H9 (cell line): ENCODE measurements at regions not wholly inside any gene's neighbourhood (a gene's known extent, or its start where the extent isn't known, plus 50 kb on each side); places are given as distances from the start of the nearest gene placed in this dataset.
"Not testable (repeated sequence)": the region's sequence is repeated elsewhere in the genome, so short reads cannot be mapped to it uniquely, and the experiment has no call there.

Experiments used
- DNase-seq: peaks from one replicate; pipeline ENCODE4 v3.0.0-alpha.2; 2017
- H2AFZ ChIP-seq: one replicate; pipeline ENCODE4 v1.6.1; 2013; ENCODE audit warnings: mild to moderate bottlenecking, low read length, control low read depth, moderate library complexity
- H2AK5ac ChIP-seq: 2 replicates; pipeline ENCODE4 v1.6.1; 2013; ENCODE audit warnings: low read length, control low read depth, mixed read lengths; ENCODE audit not compliant: insufficient read length
- H2BK120ac ChIP-seq: one replicate; pipeline ENCODE4 v1.6.1; 2013; ENCODE audit warnings: low read depth, mild to moderate bottlenecking, low read length, control low read depth, inconsistent platforms; ENCODE audit not compliant: poor library complexity, severe bottlenecking
- H2BK12ac ChIP-seq: 2 replicates; pipeline ENCODE4 v1.6.1; 2013; ENCODE audit warnings: low read length, control low read depth, mixed read lengths, low read depth; ENCODE audit not compliant: insufficient read length
- H2BK15ac ChIP-seq: 2 replicates; pipeline ENCODE4 v1.6.1; 2013; ENCODE audit warnings: low read depth, low read length, control low read depth
- H2BK20ac ChIP-seq: one replicate; pipeline ENCODE4 v1.6.1; 2013; ENCODE audit warnings: low read depth, mild to moderate bottlenecking, low read length, control low read depth, inconsistent platforms; ENCODE audit not compliant: poor library complexity, severe bottlenecking
- H2BK5ac ChIP-seq: 2 replicates; pipeline ENCODE4 v1.6.1; 2013; ENCODE audit warnings: low read length, control low read depth, mixed read lengths; ENCODE audit not compliant: insufficient read length
- H3K14ac ChIP-seq: 2 replicates; pipeline ENCODE4 v1.6.1; 2013; ENCODE audit warnings: low read length, control low read depth; ENCODE audit not compliant: insufficient read depth
- H3K18ac ChIP-seq: 2 replicates; pipeline ENCODE4 v1.6.1; 2013; ENCODE audit warnings: low read depth, mild to moderate bottlenecking, mixed read lengths, low read length, control low read depth; ENCODE audit not compliant: insufficient read length
- H3K23ac ChIP-seq: 2 replicates; pipeline ENCODE4 v1.6.1; 2013; ENCODE audit warnings: low read length, control low read depth, mixed read lengths, low read depth; ENCODE audit not compliant: insufficient read length
- H3K23me2 ChIP-seq: 2 replicates; pipeline ENCODE4 v1.6.1; 2013; ENCODE audit warnings: low read depth, mild to moderate bottlenecking, mixed read lengths, low read length, control low read depth; ENCODE audit not compliant: insufficient read length, poor library complexity, severe bottlenecking
- H3K27ac ChIP-seq: 2 replicates; pipeline ENCODE4 v1.5.1; 2013; ENCODE audit warnings: low read length, control low read depth, mixed read lengths, low read depth; ENCODE audit not compliant: insufficient read length
- H3K27me3 ChIP-seq: 2 replicates; pipeline ENCODE4 v1.6.1; 2013; ENCODE audit warnings: low read length, control low read depth, inconsistent platforms; ENCODE audit not compliant: insufficient read depth
- H3K4ac ChIP-seq: 2 replicates; pipeline ENCODE4 v1.6.1; 2013; ENCODE audit warnings: low read depth, mild to moderate bottlenecking, control low read depth, inconsistent platforms, low read length, moderate library complexity
- H3K4me1 ChIP-seq: 2 replicates; pipeline ENCODE4 v1.6.1; 2013; ENCODE audit warnings: low read length, control low read depth, inconsistent platforms; ENCODE audit not compliant: insufficient read depth
- H3K4me2 ChIP-seq: 2 replicates; pipeline ENCODE4 v1.6.1; 2013; ENCODE audit warnings: low read length, control low read depth, mixed read lengths; ENCODE audit not compliant: insufficient read length, insufficient read depth
- H3K56ac ChIP-seq: 2 replicates; pipeline ENCODE4 v1.6.1; 2013; ENCODE audit warnings: low read depth, mild to moderate bottlenecking, mixed read lengths, low read length, control low read depth; ENCODE audit not compliant: insufficient read length
- H3K79me1 ChIP-seq: 2 replicates; pipeline ENCODE4 v1.6.1; 2013; ENCODE audit warnings: low read depth, mild to moderate bottlenecking, moderate library complexity, low read length, control low read depth, inconsistent platforms; ENCODE audit not compliant: insufficient read depth, poor library complexity, severe bottlenecking
- H3K79me2 ChIP-seq: 2 replicates; pipeline ENCODE4 v1.6.1; 2013; ENCODE audit warnings: low read length, control low read depth, inconsistent platforms; ENCODE audit not compliant: insufficient read depth
- H3K9ac ChIP-seq: 2 replicates; pipeline ENCODE4 v1.6.1; 2013; ENCODE audit warnings: low read length, control low read depth, mixed read lengths; ENCODE audit not compliant: insufficient read length; ENCODE audit errors: extremely low read depth
- H3K9me3 ChIP-seq: one replicate; pipeline ENCODE4 v1.6.1; 2013; ENCODE audit warnings: low read depth, low read length, inconsistent platforms; ENCODE audit not compliant: control insufficient read depth
- H3T11ph ChIP-seq: one replicate; pipeline ENCODE4 v1.6.1; 2013; ENCODE audit warnings: mild to moderate bottlenecking, low read length, control low read depth, inconsistent platforms
- H4K20me1 ChIP-seq: one replicate; pipeline ENCODE4 v1.6.1; 2013; ENCODE audit not compliant: control insufficient read depth, insufficient read length, insufficient read depth
- H4K5ac ChIP-seq: 2 replicates; pipeline ENCODE4 v1.6.1; 2013; ENCODE audit warnings: low read depth, mild to moderate bottlenecking, mixed read lengths, low read length, control low read depth; ENCODE audit not compliant: insufficient read length
- H4K8ac ChIP-seq: replicated peaks from 2 replicates; pipeline ENCODE4 v1.6.1; 2013; ENCODE audit warnings: low read length, control low read depth, mixed read lengths, low read depth; ENCODE audit not compliant: insufficient read length
- H4K91ac ChIP-seq: 2 replicates; pipeline ENCODE4 v1.6.1; 2013; ENCODE audit warnings: low read depth, mild to moderate bottlenecking, moderate library complexity, mixed read lengths, low read length, control low read depth; ENCODE audit not compliant: insufficient read length
- H3K27ac Mint-ChIP-seq, 3 experiments: 2 replicates in 2 of 3; 3 replicates in 1 of 3; pipeline ENCODE4 v1.8.0; 2020 to 2021; ENCODE audit warnings: mixed read lengths in 3 of 3, mild to moderate bottlenecking in 1 of 3, moderate library complexity in 1 of 3
- H3K27me3 Mint-ChIP-seq: 2 replicates; pipeline ENCODE4 v1.8.0; 2021; ENCODE audit warnings: low read depth, mild to moderate bottlenecking, moderate library complexity, mixed read lengths
- H3K36me3 Mint-ChIP-seq, 3 experiments: 2 replicates in 2 of 3; 3 replicates in 1 of 3; pipeline ENCODE4 v1.8.0; 2020 to 2021; ENCODE audit warnings: low read depth in 3 of 3, mixed read lengths in 3 of 3; ENCODE audit not compliant: insufficient read depth in 1 of 3
- H3K4me1 Mint-ChIP-seq, 2 experiments: 2 replicates each; pipeline ENCODE4 v1.8.0; 2020; ENCODE audit warnings: mixed read lengths in 2 of 2
- H3K4me3 Mint-ChIP-seq, 2 experiments: 2 replicates in 1 of 2; 3 replicates in 1 of 2; pipeline ENCODE4 v1.8.0; 2020 to 2021; ENCODE audit warnings: mild to moderate bottlenecking in 2 of 2, mixed read lengths in 2 of 2, moderate library complexity in 1 of 2
- H3K9me3 Mint-ChIP-seq, 2 experiments: 2 replicates in 1 of 2; 3 replicates in 1 of 2; pipeline ENCODE4 v1.8.0; 2020; ENCODE audit warnings: mild to moderate bottlenecking in 2 of 2, mixed read lengths in 2 of 2, moderate library complexity in 1 of 2
- CTCF ChIP-seq: fragments of 200-600 bp; sonication (generic); conservative IDR thresholded peaks from 3 replicates; pipeline ENCODE4 v1.8.0; 2021; ENCODE audit warnings: antibody characterized with exemption, mild to moderate bottlenecking
- WGBS: extraction: QIAGEN DNeasy Blood & Tissue Kit; methylation state at CpG from one replicate; pipeline ENCODE4 v1.1.7; 2013; ENCODE audit warnings: missing lambda C conversion rate, low lambda C conversion rate, mixed read lengths; ENCODE audit not compliant: insufficient read length; ENCODE audit errors: extremely low coverage; 5-methylcytosine and 5-hydroxymethylcytosine counted together

GRCh38 chr5:89168766-89169165 is 285.8 kb upstream of the MEF2C start:
- Histone ChIP-seq H3K27ac (no peak overlapping the region), H2BK120ac (no peak overlapping the region), H3K23ac (no peak overlapping the region), H2BK5ac (no peak overlapping the region), H3K79me1 (no peaks in the 10 kb centered on the region), H3K79me2 (no peaks in the 10 kb centered on the region), H4K5ac (no peak overlapping the region), H3K23me2 (no peaks in the 10 kb centered on the region), H3K4me1 (no peaks in the 10 kb centered on the region), H2AFZ (no peak overlapping the region), H3T11ph (no peak overlapping the region), H3K4me2 (no peak overlapping the region), H2BK20ac (no peak overlapping the region), H2BK15ac (no peak overlapping the region), H3K9me3 (no peaks in the 10 kb centered on the region), H3K18ac (no peak overlapping the region), H3K27me3 (no peaks in the 10 kb centered on the region), H3K14ac (no peak overlapping the region), H2AK5ac (no peak overlapping the region), H4K20me1 (no peaks in the 10 kb centered on the region), H4K91ac (no peak overlapping the region), H3K4ac (no peak overlapping the region), H3K56ac (no peak overlapping the region), H3K9ac (no peak overlapping the region), H4K8ac (no peak overlapping the region), H2BK12ac (no peak overlapping the region)
- no peak for TF ChIP-seq CTCF
- no peak for DNase-seq
- no peak overlapping the region for H3K4me3 Mint-ChIP-seq
- peaks cover 0 to 2% (median 0%) of the 10 kb centered on the region in 3 experiments; a peak in 2 of 7 replicates for H3K36me3 Mint-ChIP-seq
- H3K27ac Mint-ChIP-seq, result no peak overlapping the region
- WGBS, result no CpG with 5 or more reads among the region's 3 CpGs
- peaks cover 7 to 10% of the 10 kb centered on the region in 2 experiments; a peak in 3 of 4 replicates for H3K4me1 Mint-ChIP-seq
- H3K27me3 Mint-ChIP-seq, result no peaks in the 10 kb centered on the region
- peaks cover 0 to 4% of the 10 kb centered on the region in 2 experiments; a peak in 2 of 5 replicates for H3K9me3 Mint-ChIP-seq

DNA sequence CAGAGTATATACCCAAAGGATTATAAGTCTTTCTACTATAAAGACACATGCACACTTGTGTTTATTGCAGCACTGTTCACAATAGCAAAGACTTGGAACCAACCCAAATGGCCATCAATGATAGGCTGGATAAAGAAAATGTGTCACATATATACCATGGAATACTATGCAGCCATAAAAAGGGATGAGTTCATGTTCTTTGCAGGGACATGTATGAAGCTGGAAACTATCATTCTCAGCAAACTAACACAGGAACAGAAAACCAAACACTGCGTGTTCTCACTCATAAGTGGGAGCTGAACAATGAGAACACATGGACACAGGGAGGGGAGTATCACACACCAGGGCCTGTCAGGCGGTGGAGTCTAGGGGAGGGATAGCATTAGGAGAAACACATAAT is 281.7 kb upstream of the MEF2C start:
- H3K56ac ChIP-seq, H3K4me2 ChIP-seq, DNase-seq, H3K18ac ChIP-seq, H4K20me1 ChIP-seq, H3K27me3 ChIP-seq, H3K79me2 ChIP-seq, H3K27ac Mint-ChIP-seq, H3K14ac ChIP-seq, H3K27me3 Mint-ChIP-seq, H3K4me3 Mint-ChIP-seq, H3K4me1 Mint-ChIP-seq, H3K9me3 ChIP-seq, H3K9me3 Mint-ChIP-seq, H3K79me1 ChIP-seq, H4K5ac ChIP-seq, H2BK120ac ChIP-seq, H4K8ac ChIP-seq, H3K4ac ChIP-seq, H2BK5ac ChIP-seq, H3K4me1 ChIP-seq, H2AK5ac ChIP-seq, H3T11ph ChIP-seq, H3K9ac ChIP-seq, H3K36me3 Mint-ChIP-seq, H4K91ac ChIP-seq, H3K23me2 ChIP-seq, H3K27ac ChIP-seq, H2BK12ac ChIP-seq, H2BK15ac ChIP-seq, H2BK20ac ChIP-seq, H2AFZ ChIP-seq, H3K23ac ChIP-seq: not testable (repeated sequence)
- no CpG with 5 or more reads among the region's 2 CpGs for WGBS
